ENCODE measurements at regions not wholly inside any gene's neighbourhood (a gene's known extent, or its start where the extent isn't known, plus 50 kb on each side); places are given as distances from the start of the nearest gene placed in this dataset.
"Not testable (repeated sequence)": the region's sequence is repeated elsewhere in the genome, so short reads cannot be mapped to it uniquely, and the experiment has no call there.

DNA sequence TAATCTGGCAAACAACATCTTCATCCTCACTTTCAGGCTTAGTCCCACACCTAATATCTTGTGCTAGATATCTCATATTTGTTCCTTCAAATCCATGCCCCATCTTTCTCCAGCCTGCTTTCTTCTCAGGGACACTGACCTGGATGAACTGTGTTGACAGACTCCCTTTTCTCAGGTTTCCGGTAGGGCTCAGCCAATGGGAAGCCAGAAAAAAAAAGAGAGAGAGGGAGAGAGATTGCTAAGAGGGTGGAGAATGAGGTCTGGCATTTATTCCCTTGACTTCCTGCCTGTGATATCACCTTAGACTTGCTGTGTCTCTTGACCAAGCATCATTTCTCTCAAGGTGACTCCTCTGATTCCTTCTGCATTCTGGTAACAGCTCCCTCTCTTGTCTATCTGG is 145.6 kb upstream of the ABI3BP start:
- DNase-seq, result no peak

DNA sequence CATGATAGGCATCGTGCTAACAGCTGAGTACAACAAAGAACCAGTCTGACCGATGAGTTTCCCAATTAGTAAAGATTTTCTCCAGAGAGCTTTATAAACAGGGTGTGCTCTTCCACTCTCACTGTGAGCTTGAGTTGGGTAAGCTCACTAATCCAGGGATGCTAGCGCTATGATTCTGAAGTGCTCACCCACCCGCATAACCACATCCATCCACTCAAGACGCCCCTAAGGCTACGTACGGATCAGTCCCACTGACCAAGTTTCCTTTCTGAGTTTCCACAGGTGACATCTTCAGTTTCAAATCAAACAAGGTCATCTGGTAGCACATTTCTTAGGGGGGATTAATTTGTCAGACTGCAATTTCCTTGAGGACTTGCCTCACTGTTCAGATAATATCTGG is 141.1 kb upstream of the ABI3BP start:
- no peak for DNase-seq

DNA sequence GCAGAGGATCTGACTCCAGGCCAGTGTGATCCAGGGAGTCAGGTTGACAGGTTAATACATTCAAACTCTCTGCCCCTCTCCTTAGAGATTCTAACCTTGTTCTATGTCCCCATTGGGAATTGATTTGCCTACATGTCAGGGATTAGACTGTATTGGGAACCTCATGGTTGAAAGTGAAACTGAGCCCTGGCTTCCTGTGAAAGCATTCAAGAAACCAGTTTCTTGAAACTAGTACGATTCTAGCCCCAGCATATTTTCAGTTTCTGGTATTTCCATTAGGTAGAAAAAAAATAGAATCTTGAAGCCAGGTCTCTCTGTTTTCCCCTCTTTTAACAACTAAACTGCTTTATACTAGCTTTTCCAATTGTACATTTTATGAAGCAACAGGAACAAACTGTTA is 140.4 kb upstream of the ABI3BP start:
- no peak for DNase-seq

DNA sequence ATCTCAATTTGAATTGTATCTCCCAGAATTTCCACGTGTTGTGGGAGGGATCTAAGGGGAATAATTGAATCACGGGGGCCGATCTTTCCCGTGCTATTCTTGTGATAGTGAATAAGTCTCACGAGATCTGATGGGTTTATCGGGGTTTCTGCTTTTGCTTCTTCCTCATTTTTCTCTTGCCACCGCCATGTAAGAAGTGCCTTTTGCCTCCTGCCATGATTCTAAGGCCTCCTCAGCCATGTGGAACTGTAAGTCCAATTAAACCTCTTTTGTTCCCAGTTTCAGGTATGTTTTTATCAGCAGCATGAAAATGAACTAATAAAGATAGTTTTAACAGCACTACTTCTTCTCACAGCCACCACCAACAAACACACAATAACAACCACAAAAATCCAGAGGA is 140.0 kb upstream of the ABI3BP start:
- DNase-seq, result not testable (repeated sequence)

DNA sequence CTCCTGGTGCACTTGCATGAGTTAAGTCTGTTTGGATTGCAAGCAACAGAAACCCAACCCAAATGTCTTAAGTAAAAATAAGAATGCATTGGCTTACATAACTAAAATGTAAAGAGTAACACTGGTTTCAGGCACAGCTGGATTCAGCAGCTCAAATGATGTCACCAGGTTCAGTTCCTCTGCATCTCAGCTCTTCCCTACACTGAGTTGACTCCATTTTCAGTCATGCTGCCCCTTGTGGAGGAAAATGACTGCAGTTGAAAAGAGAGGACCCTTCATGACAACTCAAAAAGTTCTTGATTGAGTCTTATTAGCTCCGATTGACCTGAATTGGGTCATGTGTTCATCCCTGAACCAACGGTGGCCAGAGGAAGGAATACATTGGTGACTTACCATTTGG is 138.5 kb upstream of the ABI3BP start:
- no peak for DNase-seq

DNA sequence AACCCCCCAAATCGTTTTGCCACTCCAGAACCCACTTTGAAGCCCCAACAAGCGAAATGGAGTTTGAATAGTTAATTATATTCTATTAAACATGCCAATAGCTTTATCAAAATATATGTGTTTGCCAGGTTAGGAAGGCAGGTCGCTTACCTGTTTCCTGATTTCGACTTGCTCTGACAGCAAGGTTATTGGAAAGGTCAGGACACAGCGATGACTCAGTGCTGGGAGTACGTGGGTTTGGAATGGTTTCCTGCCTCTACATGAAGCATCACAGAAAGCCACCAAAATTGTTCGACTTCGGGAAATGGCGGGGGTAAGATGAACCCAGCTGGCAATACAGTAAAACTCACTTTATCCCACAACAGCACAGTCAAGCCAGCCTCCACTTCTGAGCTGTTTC is 135.6 kb upstream of the ABI3BP start:
- no peak for DNase-seq

DNA sequence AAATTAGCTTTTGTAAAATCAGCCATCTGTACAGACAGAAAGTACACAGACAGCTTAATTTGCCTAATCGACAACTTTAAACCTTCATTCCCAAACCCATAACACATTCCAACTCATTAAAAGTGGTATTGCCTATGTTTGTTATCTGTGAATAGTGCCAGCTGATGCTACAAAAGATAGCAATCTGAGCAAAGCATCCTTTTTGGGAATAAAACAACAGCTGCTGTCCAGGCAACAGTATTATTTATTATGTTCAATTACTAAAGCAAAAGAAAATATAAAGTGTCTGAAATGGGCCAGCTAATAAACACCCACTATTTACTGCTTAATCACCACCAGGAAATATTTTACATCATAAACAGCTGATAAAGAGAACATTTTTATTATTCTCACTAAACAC is 134.8 kb upstream of the ABI3BP start:
- DNase-seq, result no peak

DNA sequence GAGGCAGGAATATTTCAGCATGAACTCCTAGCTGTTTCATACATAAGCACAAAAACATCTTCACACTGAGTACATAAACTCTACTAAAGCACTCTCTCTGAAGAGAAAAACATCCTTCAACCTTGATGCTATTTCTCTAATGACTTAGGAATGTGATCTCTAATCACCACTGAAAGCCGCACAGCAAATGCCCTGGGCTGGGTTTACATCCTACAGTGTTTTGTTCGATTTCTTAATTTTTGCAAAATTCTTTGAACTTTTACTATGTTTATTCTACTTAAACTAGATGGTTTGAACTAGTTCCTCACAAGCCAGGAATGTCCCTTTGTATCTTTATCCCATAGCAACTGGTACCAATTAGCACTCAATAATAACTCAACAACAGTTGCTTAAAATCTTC is 130.9 kb upstream of the ABI3BP start:
- DNase-seq, result no peak

DNA sequence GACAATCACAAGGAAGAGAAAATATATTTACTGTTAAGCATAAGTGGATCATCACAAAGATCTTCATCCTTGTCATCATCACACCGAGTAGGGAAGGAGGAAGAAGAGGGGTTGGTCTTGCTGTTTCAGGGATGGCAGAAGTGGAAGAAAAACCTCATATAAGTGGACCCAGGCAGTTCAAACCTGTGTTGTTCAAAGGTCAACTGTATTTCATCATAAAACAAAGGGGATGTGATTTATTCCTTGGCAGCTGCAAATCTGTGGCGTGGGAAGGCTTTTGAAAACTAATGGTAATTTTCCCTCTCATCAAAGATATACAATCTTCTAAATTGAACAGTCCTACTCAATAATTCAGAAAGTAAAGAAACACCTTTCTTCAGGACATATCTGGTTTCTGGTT is 129.9 kb upstream of the ABI3BP start:
- no peak for DNase-seq

DNA sequence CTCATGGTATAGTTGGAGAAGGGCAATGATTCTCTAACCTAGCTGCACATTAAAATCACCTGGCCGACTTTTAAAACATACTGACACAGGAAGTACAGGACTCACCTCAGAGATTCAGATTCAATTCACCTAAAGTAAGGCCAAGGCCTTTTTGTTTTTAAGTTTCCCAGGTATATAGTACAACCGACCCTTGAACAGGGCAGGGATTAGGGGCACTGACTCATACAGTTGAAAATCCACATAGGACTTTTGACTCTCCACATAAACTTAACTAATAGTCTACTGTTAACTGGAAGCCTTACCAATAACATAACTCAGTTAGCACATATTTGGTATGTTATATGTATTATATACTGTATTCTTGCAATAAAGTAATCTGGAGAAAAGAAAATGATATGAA is 129.5 kb upstream of the ABI3BP start:
- DNase-seq, result no peak

DNA sequence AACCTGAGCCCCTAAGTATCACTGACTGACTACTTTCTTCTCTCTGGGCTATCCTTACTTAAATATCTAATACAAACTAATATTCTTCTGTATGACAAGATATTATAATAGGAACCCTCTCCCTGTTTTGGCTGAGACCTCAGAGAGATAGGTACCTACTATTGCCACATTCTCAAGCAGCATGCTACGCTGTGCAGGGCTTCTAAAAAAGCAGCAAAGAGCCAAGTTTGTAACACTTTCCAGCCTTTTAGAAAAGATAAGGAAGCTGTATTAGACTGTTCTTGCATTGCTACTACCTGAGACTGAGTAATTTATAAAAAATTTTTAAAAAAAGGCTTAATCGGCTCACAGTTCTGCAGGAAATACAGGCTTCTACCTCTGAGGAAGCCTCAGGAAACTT is 126.8 kb upstream of the ABI3BP start:
- no peak for DNase-seq

DNA sequence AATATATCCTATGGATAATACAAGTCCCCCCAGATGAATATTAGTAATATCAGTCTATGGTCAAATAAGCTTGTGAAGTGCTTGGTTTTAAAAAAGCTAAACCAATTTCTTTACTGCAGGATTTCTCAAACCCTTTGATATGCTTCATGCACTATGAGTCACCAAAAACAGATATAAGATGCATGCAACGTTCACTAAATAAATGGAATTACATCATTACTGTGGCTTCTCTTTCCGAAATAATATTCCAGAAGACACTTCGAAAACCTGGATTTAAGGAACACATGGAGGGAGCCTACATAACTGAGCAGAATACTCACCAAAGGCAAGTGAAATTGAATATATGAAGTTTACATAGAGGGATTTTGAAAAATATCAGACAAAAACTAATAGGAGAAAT is 126.3 kb upstream of the ABI3BP start:
- DNase-seq, result no peak

DNA sequence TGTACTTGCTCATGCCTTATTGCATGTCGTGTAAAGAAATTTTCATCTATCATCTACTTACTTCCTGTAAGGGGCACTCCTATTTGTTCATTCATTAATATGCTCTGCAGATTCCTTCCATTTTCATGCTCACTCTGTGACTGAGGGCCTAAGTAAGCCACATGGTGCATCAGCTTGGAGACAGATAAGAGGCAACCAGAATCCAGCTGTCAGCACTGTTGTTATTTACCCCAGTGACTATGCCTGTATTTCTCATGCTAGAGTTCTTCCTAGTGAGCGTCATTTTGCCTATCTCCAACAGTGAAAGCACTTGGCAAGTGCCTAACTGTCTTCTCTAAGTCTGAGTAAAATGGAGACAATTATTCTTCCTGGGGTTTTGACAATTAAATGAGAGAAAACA is 124.8 kb upstream of the ABI3BP start:
- DNase-seq, result no peak

DNA sequence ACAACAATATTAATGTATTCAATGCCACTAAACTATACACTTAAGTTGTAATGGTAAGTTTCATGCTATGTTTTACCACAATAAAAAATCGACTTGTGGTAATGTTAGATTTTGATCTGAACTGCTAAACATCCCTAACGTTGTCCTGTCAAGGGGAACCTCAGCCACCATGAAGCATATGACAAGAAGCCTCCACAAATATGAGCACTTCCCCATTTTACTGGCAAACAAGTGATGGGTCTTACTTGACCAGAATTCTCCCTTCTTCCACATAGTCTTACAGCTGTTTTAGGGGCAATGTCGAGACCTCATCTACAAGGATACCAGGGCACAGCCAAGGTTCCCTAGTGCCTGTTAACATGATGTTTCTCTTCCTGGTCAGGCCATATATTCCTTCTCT is 124.2 kb upstream of the ABI3BP start:
- no peak for DNase-seq

DNA sequence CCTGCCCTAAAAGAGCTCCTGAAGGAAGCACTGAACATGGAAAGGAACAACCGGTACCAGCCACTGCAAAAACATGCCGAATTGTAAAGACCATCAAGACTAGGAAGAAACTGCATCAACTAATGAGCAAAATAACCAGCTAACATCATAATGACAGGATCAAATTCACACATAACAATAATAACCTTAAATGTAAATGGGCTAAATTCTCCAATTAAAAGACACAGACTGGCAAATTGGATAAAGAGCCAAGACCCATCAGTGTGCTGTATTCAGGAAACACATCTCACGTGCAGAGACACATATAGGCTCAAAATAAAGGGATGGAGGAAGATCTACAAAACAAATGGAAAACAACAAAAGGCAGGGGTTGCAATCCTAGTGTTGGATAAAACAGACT is 117.1 kb upstream of the ABI3BP start:
- DNase-seq, result not testable (repeated sequence)

DNA sequence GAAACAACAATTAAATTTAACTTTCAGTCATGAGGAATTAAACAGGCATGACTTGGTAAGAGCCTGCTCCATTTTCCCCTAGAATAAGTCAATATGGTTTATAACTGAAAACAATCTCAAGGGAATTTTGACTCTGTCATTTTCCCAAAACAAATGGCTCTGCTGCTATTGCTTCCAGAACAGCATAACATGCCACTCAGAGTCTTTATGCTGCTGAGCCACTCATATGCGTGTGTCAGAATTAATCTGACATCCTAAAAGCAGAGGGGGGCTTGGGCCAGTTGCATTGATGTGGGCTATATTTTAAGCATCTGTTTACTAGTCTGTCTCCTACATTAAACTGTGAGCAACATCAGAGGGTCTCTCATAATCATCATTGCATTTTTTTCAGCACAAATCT is 111.1 kb upstream of the ABI3BP start:
- DNase-seq, result no peak

DNA sequence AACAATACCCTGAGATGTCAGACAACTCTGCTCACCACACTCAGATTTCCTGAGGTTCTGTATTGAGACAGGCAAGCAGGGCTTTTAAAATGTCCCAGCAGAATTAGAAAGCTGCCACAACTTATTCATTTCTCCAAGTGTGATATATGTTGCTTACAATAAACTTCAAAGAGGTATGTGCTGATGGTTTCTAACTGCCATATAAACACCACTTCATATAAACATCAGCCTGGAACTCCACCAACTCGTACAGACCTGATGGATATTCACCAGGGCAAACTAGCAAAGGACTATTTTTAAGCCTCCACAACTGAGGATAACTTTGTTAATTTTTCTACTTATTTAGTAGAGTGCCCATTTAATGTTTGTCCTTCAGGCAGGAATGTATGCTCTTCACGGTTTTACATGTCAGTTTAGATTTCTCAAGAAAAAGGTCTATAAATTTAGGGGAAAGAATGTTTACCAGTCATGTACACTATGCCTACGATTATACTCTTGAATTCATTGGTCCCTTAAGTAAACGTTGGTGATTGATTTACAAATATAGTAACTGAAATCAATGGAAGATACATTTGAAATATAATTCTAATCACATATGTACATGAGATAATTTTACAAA is 109.6 kb upstream of the ABI3BP start:
- DNase-seq, result no peak

DNA sequence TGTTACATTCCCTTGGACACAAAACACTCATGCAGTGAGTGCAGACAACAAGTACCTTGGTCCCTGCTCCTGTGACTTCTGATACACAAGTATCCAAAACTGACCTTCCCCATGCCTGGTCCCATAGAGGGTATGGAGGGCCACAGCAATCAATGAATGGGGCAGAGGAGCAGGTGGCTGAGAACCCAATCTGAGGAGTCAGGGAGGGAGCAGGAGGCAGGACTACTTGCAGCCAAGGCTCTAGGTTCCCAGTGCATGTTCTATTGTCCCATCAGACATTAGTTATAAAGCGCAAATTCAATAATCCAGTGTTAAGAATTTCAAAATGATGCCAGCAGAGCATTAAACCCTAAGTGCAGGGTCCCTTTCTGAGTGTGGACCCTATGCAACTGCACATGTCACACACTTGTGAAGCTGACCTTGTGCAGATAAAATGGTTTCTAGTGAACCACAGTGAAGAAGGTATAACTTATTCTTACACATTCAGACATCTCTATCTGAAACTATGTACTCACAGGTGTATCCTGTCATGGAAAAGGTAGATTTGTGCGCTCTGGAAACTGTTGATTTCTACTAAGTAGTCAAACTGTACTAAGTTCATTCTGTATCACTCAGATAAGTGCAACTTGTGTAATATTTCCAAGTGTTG is 107.3 kb upstream of the ABI3BP start:
- DNase-seq, result no peak

DNA sequence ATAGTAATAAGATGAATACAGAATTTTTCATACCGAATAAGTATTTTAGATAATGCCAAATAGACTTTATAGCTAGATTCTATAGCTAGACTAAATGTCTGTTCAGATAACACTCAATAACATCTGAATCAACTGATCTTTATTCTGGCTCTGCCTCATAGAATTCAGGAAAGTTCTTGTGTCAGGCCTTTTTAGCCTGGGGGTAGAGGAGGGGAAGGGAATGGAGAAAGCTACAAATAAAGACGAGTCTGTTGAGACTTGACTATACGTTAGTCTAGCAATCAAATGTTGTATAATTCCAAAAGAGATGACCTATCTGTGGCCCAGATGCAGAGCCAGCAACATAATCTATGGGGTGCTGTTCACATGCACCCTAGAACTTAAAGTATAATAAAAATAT is 106.6 kb upstream of the ABI3BP start:
- DNase-seq, result no peak

DNA sequence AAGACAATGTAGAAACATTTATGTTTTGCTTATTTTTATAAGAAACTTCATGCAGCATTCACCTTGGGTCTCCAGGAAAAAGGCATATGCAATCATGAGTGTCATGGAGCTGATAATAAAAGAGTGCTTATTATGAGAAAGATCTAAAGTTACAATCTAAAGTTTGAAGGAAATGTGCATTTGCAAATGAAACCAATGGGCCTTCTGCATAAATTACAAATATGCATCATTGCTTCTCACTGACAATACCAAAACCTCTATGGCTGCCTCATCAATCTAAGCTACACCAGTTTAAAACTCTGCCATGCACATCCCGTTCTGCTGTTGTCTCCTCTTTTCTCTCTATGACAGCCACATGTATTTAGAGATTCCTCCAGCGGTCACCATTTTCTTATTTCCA is 103.2 kb upstream of the ABI3BP start:
- DNase-seq, result no peak

DNA sequence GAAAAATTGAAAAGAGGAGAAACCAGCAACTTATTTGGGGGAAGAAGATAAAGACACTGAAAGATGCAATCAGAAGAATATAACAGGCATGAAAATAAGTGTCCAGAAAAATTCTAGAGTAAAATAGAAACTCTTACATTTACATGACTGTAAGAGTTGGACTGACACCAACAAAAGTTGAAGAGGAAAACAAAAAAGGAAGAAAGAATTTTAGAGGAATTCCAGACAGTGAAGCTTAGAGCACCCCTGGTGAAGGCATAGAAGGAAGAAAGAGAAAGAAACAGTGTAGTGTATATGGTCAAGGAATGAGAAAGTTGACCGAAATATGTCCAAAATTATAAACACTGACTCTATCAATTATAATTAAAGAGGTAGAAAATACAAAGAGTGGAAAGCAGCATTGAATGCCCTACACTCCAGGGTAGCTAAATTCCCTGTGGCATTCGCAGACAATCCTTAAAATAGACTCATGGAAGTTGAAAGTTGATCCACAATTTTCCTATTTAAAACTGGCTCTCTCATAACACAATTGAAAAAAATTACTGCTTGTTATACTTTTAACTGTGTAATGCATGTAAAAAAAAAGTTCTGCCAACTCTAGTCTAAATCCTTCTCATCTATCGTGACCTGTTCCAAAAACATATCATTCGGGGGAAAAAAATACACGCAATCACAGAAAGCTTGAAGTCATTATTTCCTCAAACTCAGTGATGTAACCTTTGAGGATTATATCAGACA is 102.6 kb upstream of the ABI3BP start:
- DNase-seq, result no peak

DNA sequence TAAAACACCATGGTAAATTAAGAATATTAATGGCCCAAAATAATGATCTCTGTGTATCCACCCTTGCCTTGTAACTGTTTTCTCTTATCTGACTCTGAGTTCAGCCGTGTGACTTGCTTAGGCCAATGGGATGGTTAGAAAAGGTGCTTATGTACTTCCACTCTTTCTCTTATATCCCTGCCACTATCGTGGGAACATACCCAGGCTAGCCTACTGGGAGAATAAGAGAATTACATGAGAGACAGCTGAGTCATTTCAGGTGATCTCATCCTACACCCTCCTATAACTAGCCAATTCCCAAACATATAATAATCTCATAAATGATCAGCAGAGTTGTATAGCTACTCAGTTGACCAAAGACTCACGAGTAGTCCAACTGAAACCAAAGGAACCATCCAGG is 98.3 kb upstream of the ABI3BP start:
- no peak for DNase-seq

DNA sequence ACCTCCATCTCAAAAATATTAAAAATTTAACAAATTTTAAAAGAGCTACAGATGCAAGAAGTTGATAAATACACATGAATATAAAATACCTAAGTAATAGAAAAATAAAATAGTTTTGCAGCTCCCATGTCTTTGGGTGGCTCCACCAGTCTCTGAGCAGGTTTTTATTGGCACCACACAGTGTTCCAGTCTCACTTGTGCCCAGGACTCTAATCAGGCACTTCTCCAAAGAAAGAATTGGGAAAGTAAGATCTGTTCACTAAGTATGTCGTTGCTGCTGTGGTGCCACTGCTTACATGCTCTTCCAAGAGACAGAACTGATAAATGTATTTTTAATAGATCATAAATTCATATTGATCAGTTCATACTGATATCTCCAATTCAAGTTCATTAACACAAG is 92.5 kb upstream of the ABI3BP start:
- no peak for DNase-seq

DNA sequence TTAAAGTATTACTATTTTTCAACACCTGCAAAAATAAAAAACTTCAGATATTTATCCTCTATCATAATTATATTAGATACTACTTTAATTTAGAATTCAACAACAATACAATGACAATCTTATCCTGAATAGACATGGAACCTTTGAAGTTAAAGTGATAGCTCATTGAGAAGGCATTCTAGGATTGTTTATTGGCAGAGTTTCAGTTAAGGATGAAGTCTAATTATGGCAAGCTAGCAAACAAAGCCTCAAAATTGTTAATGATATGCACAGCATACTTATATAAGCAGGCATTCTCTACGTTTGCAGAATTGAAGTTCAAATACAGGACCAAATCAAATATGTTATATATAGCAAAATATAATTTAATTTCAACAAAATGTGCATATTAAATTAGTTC is 91.2 kb upstream of the ABI3BP start:
- DNase-seq, result no peak

DNA sequence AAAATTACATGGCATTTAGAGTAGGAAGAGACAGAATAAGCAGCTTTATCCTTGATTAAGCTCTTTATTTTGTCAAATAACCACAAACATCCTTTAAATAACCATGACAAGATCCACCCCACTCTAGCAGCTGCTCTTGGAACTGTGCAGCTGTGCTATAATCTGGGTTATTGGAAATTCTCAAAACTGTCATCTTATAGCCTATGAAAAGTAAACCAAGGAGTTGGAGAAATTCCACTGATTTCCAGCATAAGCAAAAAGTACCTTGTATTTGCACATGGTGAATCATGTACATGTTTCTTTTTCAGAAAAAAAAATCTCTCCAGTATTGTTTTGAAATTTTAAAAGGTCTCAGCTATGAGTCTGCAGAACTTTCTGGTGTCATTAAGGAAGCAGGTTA is 88.8 kb upstream of the ABI3BP start:
- DNase-seq, result no peak
